ENCODE measurements at regions not wholly inside any gene's neighbourhood (a gene's known extent, or its start where the extent isn't known, plus 50 kb on each side); places are given as distances from the start of the nearest gene placed in this dataset.

- no peak for TF ChIP-seq EZH2phosphoT487 (IDR thresholded peaks at IDR 0.05; ENCODE audit: unreplicated experiment)
- TF ChIP-seq CTCF (conservative IDR thresholded peaks at IDR 0.05; ENCODE audit: low read depth in 2 of 2) = no peak
- no peak for TF ChIP-seq POLR2AphosphoS5 (IDR thresholded peaks at IDR 0.05; ENCODE audit: low read depth)
- TF ChIP-seq EZH2 (IDR thresholded peaks at IDR 0.05; ENCODE audit: low read depth, unreplicated experiment) = no peak
- TF ChIP-seq JUNB (IDR thresholded peaks at IDR 0.05; ENCODE audit: unreplicated experiment) = no peak
Observed at GRCh38 chr10:2476218-2476811, 591.0 kb upstream of the PFKP start.
